Left hindlimb (tissue), 1 donor: ENCODE measurements at regions not wholly inside any gene's neighbourhood (a gene's known extent, or its start where the extent isn't known, plus 50 kb on each side); places are given as distances from the start of the nearest gene placed in this dataset.

Experiments
- DNase-seq: peaks from one replicate; pipeline ENCODE4 v3.0.0-alpha.2; 2018

- no peak for DNase-seq
Observed at GRCh38 chr14:89022274-89022673, 197.8 kb downstream of the TTC8 start.

DNA sequence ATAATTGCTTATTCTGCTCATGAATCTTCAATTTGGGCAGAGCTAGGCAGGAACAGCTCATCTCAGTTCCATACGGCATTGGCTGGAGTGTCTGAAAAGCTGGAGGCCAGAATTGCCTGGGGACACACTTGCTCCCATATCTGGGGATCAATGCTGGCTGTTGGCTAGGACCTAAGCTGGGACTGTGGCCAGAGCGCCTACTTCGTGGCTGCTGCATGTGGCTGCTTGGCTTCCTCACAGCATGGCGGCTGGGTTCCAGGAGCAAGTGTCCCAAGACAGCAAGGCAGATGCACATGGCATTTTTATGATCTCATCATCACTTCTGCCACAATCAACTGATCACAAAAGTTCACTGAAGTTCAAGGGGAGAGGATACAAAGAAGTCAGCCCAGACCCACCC lies 200.2 kb downstream of the TTC8 start:
- no peak for DNase-seq

DNA sequence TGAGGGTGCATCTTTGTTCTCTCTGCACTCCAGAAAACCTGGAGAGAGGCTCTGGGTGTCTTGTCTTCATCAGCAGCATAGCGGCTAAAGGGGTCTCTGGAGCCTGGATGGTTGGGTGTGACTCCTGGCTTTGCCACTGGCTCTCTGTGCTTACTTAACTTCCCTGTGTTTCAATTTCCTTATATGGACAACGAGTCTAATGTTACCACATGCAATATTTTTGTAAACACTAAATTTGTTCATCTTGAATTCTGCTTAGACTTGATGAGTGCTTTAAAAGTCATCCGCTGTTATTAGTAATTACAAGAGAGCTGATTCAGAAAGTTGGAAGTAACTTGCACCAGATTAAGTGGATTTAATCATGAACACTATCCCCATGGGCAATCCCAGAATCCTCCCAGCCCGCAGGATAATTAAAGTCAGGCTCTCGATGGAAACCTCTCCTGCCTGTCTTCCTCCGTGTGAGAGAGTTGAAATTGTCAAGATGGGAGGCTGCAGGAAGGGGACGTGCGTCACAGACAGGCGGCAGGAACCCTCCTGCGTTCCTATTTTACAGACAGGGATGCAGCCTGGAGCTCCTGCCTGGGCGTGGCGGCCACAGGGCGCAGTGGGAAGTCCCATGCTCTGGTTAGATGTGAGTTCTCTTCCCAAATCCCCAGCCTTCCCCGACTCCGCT lies 201.2 kb downstream of the TTC8 start:
- DNase-seq: no peak

- peak; percentile 72 for DNase-seq
Observed at GRCh38 chr14:89027097-89027740, 202.8 kb downstream of the TTC8 start.

DNA sequence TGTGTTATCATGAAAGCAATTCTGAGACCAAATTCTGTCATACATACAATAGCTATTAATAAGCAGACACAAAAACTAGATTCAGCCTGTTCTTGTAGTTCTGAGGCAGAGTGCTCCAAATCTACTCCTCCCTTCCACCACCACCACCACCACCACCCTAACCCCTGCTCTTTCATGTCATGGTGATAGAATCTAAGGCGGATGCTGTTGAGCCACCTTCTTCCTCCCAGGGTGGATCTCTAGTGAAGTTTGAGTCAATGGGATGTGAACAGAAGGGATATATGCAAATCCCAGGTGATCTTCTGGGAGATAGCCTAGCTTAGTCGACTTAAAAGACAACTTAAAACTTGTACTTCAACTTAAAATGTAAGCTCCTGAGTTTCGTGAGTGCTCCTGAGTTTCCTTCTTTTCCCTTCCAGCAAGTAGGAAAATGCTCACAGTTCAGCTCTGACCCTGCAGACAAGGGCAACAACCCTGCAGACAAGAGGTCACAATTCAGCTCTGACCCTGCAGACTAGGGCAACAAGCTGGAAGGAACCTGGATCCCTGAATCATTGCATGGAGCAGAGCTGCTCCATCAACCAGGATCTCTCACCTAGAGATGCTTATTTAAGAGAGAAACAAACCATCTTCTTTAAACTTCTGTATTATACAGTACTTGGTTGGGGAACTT lies 204.1 kb downstream of the TTC8 start:
- DNase-seq: no peak

GRCh38 chr14:89029961-89030694 lies 205.7 kb downstream of the TTC8 start:
- no peak for DNase-seq

GRCh38 chr14:89030921-89031320 lies 206.5 kb downstream of the TTC8 start:
- DNase-seq: no peak

- no peak for DNase-seq
Observed at GRCh38 chr14:89032086-89032649, 207.7 kb downstream of the TTC8 start.

DNA sequence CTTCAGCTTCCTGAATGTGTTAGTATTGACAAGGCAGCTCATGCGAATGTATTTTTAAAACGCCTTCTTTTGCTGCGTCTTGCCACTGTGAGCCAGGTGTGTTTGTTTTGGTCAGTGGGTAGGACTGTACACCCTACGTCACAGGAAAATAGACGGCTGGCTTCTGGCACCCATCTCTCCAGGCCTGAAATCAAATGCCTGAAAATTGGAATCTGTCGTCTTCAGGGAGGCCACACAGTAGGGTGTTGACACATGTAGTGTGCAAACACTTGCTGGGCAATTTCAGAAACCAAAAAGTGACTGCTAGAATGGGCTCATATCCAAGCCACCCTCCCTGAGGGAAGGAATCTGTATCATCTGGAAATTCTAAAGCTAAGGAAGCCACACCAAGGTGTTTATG lies 209.3 kb downstream of the TTC8 start:
- no peak for DNase-seq

DNA sequence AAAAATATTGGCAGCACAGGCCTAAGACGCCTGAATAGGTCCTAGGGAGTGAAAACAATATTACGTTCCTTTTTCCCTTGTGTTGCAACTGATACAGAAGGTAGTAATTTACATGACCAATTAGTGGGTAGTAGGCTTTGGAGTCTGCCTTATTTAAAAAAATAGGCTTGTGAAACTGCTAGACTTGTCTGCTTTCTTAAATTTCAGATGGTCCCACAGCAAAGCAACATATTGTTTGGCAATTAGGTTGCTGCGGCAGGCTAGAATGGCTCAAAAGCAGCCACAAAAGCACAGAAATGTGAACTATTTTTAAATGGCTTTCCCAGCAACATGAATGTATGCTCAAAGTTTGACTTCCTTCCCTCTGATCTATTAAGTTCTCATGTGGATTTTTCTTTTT lies 211.9 kb downstream of the TTC8 start:
- DNase-seq: no peak

DNA sequence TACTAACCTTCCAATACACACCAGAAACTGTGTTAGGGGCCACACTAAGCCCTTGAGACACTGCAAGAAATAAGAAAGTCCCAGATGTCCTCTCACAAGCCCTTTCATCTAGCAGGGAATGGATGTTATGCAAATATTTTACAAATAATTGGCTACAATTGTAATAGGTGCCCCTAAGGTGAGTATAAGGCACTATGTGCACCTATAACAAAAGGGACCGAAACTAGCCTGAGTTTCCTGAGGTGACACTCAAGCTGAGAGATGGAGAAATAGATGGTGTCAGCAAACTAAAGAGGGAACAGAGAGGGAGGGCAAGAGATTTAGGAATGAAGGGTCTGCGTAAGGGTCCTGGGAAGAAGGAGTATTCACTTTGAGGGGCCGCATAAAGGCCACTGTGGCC lies 212.6 kb downstream of the TTC8 start:
- no peak for DNase-seq

DNA sequence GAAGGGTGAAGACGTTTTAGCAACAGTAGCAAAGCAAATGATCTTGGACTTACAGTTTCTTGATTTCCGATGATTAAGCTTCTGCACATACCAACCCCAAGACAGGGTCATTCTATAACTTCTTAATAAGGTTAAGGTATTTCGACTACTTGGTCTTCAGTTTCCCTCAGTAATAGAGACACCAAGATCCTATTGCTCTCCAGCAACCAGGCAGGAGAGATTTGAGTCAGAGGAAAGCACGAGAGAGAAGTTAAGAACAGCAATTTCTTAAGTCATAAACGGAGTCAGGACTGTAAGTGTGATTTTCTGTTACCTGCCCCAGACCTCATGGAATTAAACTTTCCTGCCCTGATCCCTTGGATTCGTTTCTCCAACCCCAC lies 215.6 kb downstream of the TTC8 start:
- DNase-seq: no peak

- peak; percentile 95 for DNase-seq
Observed at GRCh38 chr14:89040460-89041256, 216.2 kb downstream of the TTC8 start.

DNA sequence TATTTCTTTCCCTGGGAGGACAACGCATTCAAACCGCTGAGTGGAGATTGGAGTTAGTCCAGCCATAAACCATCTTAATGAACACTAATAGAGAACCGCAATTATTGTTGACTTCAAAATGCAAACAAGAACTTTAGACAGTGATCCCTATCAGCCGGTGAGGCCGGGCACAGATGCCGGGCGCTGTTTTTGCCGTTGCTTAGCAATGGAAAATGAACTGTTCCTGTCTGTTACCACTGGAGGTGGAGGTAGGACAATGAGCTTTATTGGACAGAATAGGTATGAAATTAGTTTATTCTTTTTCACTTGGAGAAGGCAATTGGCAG lies 216.8 kb downstream of the TTC8 start:
- peak; percentile 78 for DNase-seq

GRCh38 chr14:89042021-89042420 lies 217.6 kb downstream of the TTC8 start:
- DNase-seq: no peak

- DNase-seq: no peak
Observed at GRCh38 chr14:89053303-89053702, 228.9 kb downstream of the TTC8 start.

DNA sequence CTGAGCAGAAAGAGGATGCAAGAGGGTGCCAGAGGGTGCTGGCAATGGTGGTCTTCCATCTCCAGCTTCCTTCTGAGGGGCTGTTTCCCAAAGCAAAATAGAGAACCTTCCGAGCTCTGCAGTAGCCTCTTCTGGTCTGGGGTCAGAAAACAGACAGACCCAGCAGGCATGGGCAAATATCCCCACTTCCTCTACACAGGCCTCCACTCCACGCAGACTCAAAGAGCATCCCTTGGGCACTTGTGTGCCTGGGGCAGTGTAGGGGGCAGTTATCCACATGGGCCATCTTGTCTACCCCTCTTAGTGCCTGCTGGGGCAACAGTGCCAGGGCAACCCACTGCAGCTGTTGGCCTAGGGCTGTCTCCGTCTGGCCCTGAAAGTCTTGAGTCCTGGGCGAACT lies 231.9 kb downstream of the TTC8 start:
- no peak for DNase-seq

DNA sequence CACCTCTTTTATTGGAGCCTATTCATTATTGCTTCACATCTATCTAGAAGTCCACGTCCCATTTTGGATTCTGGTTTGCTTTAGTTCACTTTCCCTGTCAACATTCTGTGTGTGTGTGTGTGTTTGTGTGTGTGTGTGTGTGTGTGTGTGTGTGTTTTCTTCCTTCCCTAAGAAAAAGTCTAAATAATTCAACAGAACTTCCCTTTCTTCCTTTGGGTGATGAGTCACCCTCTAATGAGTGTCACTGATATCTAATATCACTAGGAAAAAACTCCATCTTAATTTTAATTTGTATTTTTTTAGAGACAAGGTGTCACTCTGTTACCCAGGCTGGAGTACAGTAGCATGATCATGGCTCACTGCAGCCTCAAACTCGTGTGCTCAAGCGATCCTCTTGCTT lies 234.2 kb downstream of the TTC8 start:
- no peak for DNase-seq

DNA sequence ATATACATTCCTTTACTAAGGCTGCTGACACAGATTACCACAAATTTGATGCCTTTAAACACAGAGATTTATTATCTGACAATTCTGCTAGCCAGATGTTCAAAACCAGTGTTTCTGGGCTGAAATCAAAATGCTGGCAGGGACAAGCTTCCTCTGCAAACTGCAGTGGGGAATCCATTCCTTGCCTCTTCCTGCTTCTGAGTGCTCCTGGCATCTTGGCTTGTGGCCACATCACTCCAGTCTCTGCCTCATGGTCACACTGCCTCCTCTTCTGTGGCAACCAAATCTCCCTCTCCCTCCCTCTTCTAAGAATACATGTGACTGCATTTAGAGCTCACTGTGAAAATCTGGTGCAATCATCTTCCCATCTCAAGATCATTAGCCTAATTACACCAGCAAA lies 235.7 kb downstream of the TTC8 start:
- no peak for DNase-seq

DNA sequence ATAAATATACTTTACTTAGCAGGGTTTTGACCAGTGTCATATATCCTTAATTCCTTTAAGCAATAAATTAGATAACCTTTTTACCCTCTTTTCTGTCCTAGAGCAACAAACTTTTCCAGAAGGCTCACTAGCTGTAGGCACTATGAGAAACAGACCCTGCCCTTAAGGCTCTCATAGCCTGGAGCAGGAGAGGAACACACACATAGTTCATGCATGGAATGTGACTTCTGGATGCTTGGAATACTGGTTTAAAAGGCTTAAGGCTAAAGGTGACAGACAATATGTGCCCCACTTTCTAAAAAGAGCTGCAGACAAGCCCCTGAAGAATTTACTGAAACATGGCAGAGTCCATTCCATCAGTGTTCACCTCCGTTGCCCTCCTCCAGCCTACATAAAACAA lies 237.2 kb downstream of the TTC8 start:
- DNase-seq: no peak

GRCh38 chr14:89065879-89066278 lies 241.4 kb downstream of the TTC8 start:
- DNase-seq: no peak

DNA sequence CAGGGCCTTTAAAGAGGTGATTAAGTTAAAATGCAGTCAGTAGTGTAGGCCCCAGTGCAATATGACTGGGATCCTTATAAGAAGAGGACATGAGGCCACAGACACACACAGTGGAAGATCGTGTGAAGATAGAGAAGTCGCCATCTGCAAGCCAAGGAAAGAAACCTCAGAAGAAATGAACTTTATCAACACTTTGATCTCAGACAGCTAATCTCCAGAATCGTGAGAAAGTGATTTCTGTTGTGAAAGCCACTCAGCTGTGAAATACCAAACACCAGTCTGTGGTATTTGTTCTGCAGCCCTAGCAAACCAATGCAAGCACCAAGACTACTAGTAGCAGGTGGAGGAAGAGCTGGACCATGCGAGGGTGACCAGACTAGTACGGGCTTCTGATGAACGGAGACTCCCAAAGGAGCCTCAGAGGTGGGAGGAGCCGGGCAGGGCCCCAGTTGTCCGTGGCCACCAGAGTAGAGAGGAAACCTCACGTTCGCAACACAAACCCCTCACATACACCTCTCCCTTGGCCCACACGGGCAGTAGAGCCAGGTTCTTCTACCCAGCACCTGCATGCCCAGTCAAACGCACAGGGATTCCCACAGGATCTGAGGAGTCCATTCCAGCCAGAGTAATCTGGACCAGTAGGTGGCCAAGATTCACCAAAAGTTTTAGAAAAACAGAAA lies 243.0 kb downstream of the TTC8 start:
- DNase-seq: no peak
